HAP-1 (cell line): ENCODE measurements at regions not wholly inside any gene's neighbourhood (a gene's known extent, or its start where the extent isn't known, plus 50 kb on each side); places are given as distances from the start of the nearest gene placed in this dataset.
"Not testable (repeated sequence)": the region's sequence is repeated elsewhere in the genome, so short reads cannot be mapped to it uniquely, and the experiment has no call there.

Experiments used
- DNase-seq, 2 experiments: peaks; one replicate each; pipeline ENCODE4 v3.0.0-alpha.2; 2016 to 2020; ENCODE audit warnings: low spot score in 2 of 2
- H3K27me3 ChIP-seq: fragments of 250-450 bp; sonication (Bioruptor Pico); 2 replicates; pipeline ENCODE4 v1.5.1; 2020; ENCODE audit warnings: low read depth, mild to moderate bottlenecking, moderate library complexity
- H3K36me3 ChIP-seq: fragments of 250-450 bp; sonication (Bioruptor Pico); replicated peaks from 2 replicates; pipeline ENCODE4 v1.5.1; 2020; ENCODE audit warnings: mild to moderate bottlenecking
- H3K4me1 ChIP-seq: fragments of 250-450 bp; sonication (Bioruptor Pico); 2 replicates; pipeline ENCODE4 v1.5.1; 2020; ENCODE audit warnings: mild to moderate bottlenecking
- H3K4me3 ChIP-seq: fragments of 250-450 bp; sonication (Bioruptor Pico); 2 replicates; pipeline ENCODE4 v1.5.1; 2020; ENCODE audit warnings: mild to moderate bottlenecking, moderate library complexity
- H3K9me3 ChIP-seq: fragments of 250-450 bp; sonication (Bioruptor Pico); 2 replicates; pipeline ENCODE4 v1.5.1; 2020; ENCODE audit warnings: mild to moderate bottlenecking, moderate library complexity
- in situ Hi-C: fragments of 300-500 bp; cut with MboI; formaldehyde crosslinking; loops from 3 replicates; pipeline ENCODE4 v1.14.3; 2020; ENCODE audit warnings: low sequenced_read_pairs, inconsistent platforms, mixed read lengths

GRCh38 chr13:79896851-79897250, 415.9 kb downstream of the NDFIP2 start:
- peak in 1 of 2 experiments; percentile 36 for DNase-seq
- H3K4me1 ChIP-seq, result peaks cover 6% of the 10 kb centered on the region
- no peaks in the 10 kb centered on the region for H3K36me3 ChIP-seq
- no peak overlapping the region for H3K4me3 ChIP-seq
- no peaks in the 10 kb centered on the region for H3K27me3 ChIP-seq
- no peaks in the 10 kb centered on the region for H3K9me3 ChIP-seq
- in situ Hi-C loops, result no loop called here

- in situ Hi-C loops, result no loop called here
- Histone ChIP-seq H3K27me3 (no peaks in the 10 kb centered on the region), H3K4me1 (peaks cover 6% of the 10 kb centered on the region), H3K9me3 (no peaks in the 10 kb centered on the region), H3K36me3 (no peaks in the 10 kb centered on the region), H3K4me3 (no peak overlapping the region)
- no peak for DNase-seq
Measured at GRCh38 chr13:79895416-79895815, 414.5 kb downstream of the NDFIP2 start.

- in situ Hi-C loops, H3K4me1 ChIP-seq, H3K27me3 ChIP-seq, H3K4me3 ChIP-seq, DNase-seq, H3K36me3 ChIP-seq, H3K9me3 ChIP-seq: not testable (repeated sequence)
Measured at GRCh38 chr13:79887278-79887677, 406.3 kb downstream of the NDFIP2 start.

- Histone ChIP-seq H3K4me1 (no peaks in the 10 kb centered on the region), H3K4me3 (no peak overlapping the region), H3K9me3 (no peaks in the 10 kb centered on the region), H3K36me3 (no peaks in the 10 kb centered on the region), H3K27me3 (no peaks in the 10 kb centered on the region)
- in situ Hi-C loops, result no loop called here
- no peak for DNase-seq
Measured at GRCh38 chr13:79886601-79887000, 405.6 kb downstream of the NDFIP2 start.

- H3K27me3 ChIP-seq, result no peaks in the 10 kb centered on the region
- H3K4me1 ChIP-seq, result no peaks in the 10 kb centered on the region
- DNase-seq, result no peak
- no peak overlapping the region for H3K4me3 ChIP-seq
- in situ Hi-C loops, result no loop called here
- no peaks in the 10 kb centered on the region for H3K36me3 ChIP-seq
- no peaks in the 10 kb centered on the region for H3K9me3 ChIP-seq
Measured at GRCh38 chr13:79884890-79885289, 403.9 kb downstream of the NDFIP2 start.

- H3K36me3 ChIP-seq, result no peaks in the 10 kb centered on the region
- no peak overlapping the region for H3K4me3 ChIP-seq
- H3K9me3 ChIP-seq, result no peaks in the 10 kb centered on the region
- in situ Hi-C loops, result no loop called here
- no peaks in the 10 kb centered on the region for H3K4me1 ChIP-seq
- no peaks in the 10 kb centered on the region for H3K27me3 ChIP-seq
- no peak for DNase-seq
Measured at GRCh38 chr13:79883216-79883615, 402.3 kb downstream of the NDFIP2 start.

- H3K27me3 ChIP-seq, result no peaks in the 10 kb centered on the region
- H3K9me3 ChIP-seq, result no peaks in the 10 kb centered on the region
- DNase-seq, result no peak
- H3K36me3 ChIP-seq, result no peaks in the 10 kb centered on the region
- in situ Hi-C loops, result no loop called here
- no peak overlapping the region for H3K4me3 ChIP-seq
- no peaks in the 10 kb centered on the region for H3K4me1 ChIP-seq
Measured at GRCh38 chr13:79880818-79881217, 399.9 kb downstream of the NDFIP2 start.

- in situ Hi-C loops, result no loop called here
- no peak overlapping the region for H3K4me3 ChIP-seq
- peaks cover 7% of the 10 kb centered on the region for H3K4me1 ChIP-seq
- no peak for DNase-seq
- H3K36me3 ChIP-seq, result no peaks in the 10 kb centered on the region
- H3K9me3 ChIP-seq, result no peaks in the 10 kb centered on the region
- H3K27me3 ChIP-seq, result no peaks in the 10 kb centered on the region
Measured at GRCh38 chr13:79874396-79875360, 393.7 kb downstream of the NDFIP2 start.

- no peak for DNase-seq
- Histone ChIP-seq H3K36me3 (no peaks in the 10 kb centered on the region), H3K4me3 (no peak overlapping the region), H3K4me1 (peaks cover 14% of the 10 kb centered on the region), H3K9me3 (no peaks in the 10 kb centered on the region), H3K27me3 (no peaks in the 10 kb centered on the region)
- in situ Hi-C loops, result no loop called here
Measured at GRCh38 chr13:79871594-79871993, 390.6 kb downstream of the NDFIP2 start.

- H3K4me1 ChIP-seq, result peaks cover 14% of the 10 kb centered on the region
- H3K27me3 ChIP-seq, result no peaks in the 10 kb centered on the region
- in situ Hi-C loops, result no loop called here
- H3K36me3 ChIP-seq, result no peaks in the 10 kb centered on the region
- no peaks in the 10 kb centered on the region for H3K9me3 ChIP-seq
- no peak for DNase-seq
- no peak overlapping the region for H3K4me3 ChIP-seq
Measured at GRCh38 chr13:79870766-79871165, 389.8 kb downstream of the NDFIP2 start.

- peak in 1 of 2 experiments; percentile 36 for DNase-seq
- H3K4me1 ChIP-seq, result peaks cover 14% of the 10 kb centered on the region
- H3K9me3 ChIP-seq, result no peaks in the 10 kb centered on the region
- H3K4me3 ChIP-seq, result no peak overlapping the region
- in situ Hi-C loops, result no loop called here
- H3K36me3 ChIP-seq, result no peaks in the 10 kb centered on the region
- no peaks in the 10 kb centered on the region for H3K27me3 ChIP-seq
Measured at GRCh38 chr13:79870123-79870522, 389.2 kb downstream of the NDFIP2 start.

- in situ Hi-C loops, result no loop called here
- Histone ChIP-seq H3K4me3 (no peak overlapping the region), H3K27me3 (no peaks in the 10 kb centered on the region), H3K4me1 (peaks cover 14% of the 10 kb centered on the region), H3K36me3 (no peaks in the 10 kb centered on the region), H3K9me3 (no peaks in the 10 kb centered on the region)
- DNase-seq, result peak; percentile 9 to 34
Measured at GRCh38 chr13:79869326-79869725, 388.4 kb downstream of the NDFIP2 start.

- H3K9me3 ChIP-seq, result no peaks in the 10 kb centered on the region
- in situ Hi-C loops, result no loop called here
- no peak for DNase-seq
- H3K4me3 ChIP-seq, result no peak overlapping the region
- no peaks in the 10 kb centered on the region for H3K36me3 ChIP-seq
- H3K27me3 ChIP-seq, result no peaks in the 10 kb centered on the region
- peaks cover 14% of the 10 kb centered on the region for H3K4me1 ChIP-seq
Measured at GRCh38 chr13:79867254-79867653, 386.3 kb downstream of the NDFIP2 start.

- DNase-seq, result no peak
- H3K4me3 ChIP-seq, result no peak overlapping the region
- peaks cover 14% of the 10 kb centered on the region for H3K4me1 ChIP-seq
- H3K36me3 ChIP-seq, result no peaks in the 10 kb centered on the region
- H3K9me3 ChIP-seq, result no peaks in the 10 kb centered on the region
- H3K27me3 ChIP-seq, result no peaks in the 10 kb centered on the region
- in situ Hi-C loops, result no loop called here
Measured at GRCh38 chr13:79866436-79866835, 385.5 kb downstream of the NDFIP2 start.
